ENCODE measurements at regions not wholly inside any gene's neighbourhood (a gene's known extent, or its start where the extent isn't known, plus 50 kb on each side); places are given as distances from the start of the nearest gene placed in this dataset.

- no peak for TF ChIP-seq CTCF (IDR thresholded peaks at IDR 0.05; ENCODE audit: insufficient read depth, low read depth, low read length)
- no peak overlapping the region for H3K4me3 ChIP-seq (ENCODE audit: low read depth, low read length)
- no peak for DNase-seq (ENCODE audit: low read depth)
Observed at GRCh38 chr4:114487101-114487500, 111.5 kb upstream of the UGT8 start.

GRCh38 chr4:114488301-114488982 lies 110.2 kb upstream of the UGT8 start:
- no peak for DNase-seq (ENCODE audit: low read depth)
- TF ChIP-seq CTCF (IDR thresholded peaks at IDR 0.05; ENCODE audit: insufficient read depth, low read depth, low read length) = no peak
- H3K4me3 ChIP-seq (ENCODE audit: low read depth, low read length) = no peak overlapping the region

GRCh38 chr4:114494246-114494803 lies 104.3 kb upstream of the UGT8 start:
- TF ChIP-seq CTCF (IDR thresholded peaks at IDR 0.05; ENCODE audit: insufficient read depth, low read depth, low read length) = no peak
- DNase-seq (ENCODE audit: low read depth) = no peak
- no peak overlapping the region for H3K4me3 ChIP-seq (ENCODE audit: low read depth, low read length)

GRCh38 chr4:114495471-114495928 lies 103.1 kb upstream of the UGT8 start:
- no peak for DNase-seq (ENCODE audit: low read depth)
- TF ChIP-seq CTCF (IDR thresholded peaks at IDR 0.05; ENCODE audit: insufficient read depth, low read depth, low read length) = no peak
- H3K4me3 ChIP-seq (ENCODE audit: low read depth, low read length) = no peak overlapping the region

- TF ChIP-seq CTCF (IDR thresholded peaks at IDR 0.05; ENCODE audit: insufficient read depth, low read depth, low read length) = no peak
- H3K4me3 ChIP-seq (ENCODE audit: low read depth, low read length) = no peak overlapping the region
- no peak for DNase-seq (ENCODE audit: low read depth)
Observed at GRCh38 chr4:114497116-114497515, 101.5 kb upstream of the UGT8 start.

- H3K4me3 ChIP-seq (ENCODE audit: low read depth, low read length) = no peak overlapping the region
Observed at GRCh38 chr4:114509340-114509739, 89.3 kb upstream of the UGT8 start.

More at GRCh38 chr4:114509340-114509739, 89.3 kb upstream of the UGT8 start:
- TF ChIP-seq CTCF (IDR thresholded peaks at IDR 0.05; ENCODE audit: insufficient read depth, low read depth, low read length) = no peak
- no peak for DNase-seq (ENCODE audit: low read depth)

All from fibroblast of villous mesenchyme (primary cell).